Heart left ventricle (tissue), 16 donors: ENCODE measurements at regions not wholly inside any gene's neighbourhood (a gene's known extent, or its start where the extent isn't known, plus 50 kb on each side); places are given as distances from the start of the nearest gene placed in this dataset.

Experiments used
- ATAC-seq, 4 donors: fragments of 200-7000 bp; cut with Tn5 transposase; one replicate each; pipeline ENCODE4 v1.9.1; 2020 to 2022; ENCODE audit warnings: moderate library complexity in 4 of 4, mild to moderate bottlenecking in 3 of 4, moderate number of reproducible peaks in 1 of 4
- DNase-seq, 5 donors: peaks; one replicate each; pipeline ENCODE4 v3.0.0-alpha.2; 2020
- H3K27ac ChIP-seq, 12 donors: fragments of 200-600 bp; sonication (generic) in 4 of 12; one replicate each; pipeline versions ENCODE4 v1.5.0 to v1.8.0; 2016 to 2022; ENCODE audit warnings: mild to moderate bottlenecking in 2 of 12
- H3K27me3 ChIP-seq, 9 donors: fragments of 200-600 bp; sonication (generic) in 2 of 9; one replicate each; pipeline versions ENCODE4 v1.5.1 to v1.8.0; 2016 to 2022; ENCODE audit warnings: mild to moderate bottlenecking in 3 of 9
- H3K36me3 ChIP-seq, 9 donors: fragments of 200-600 bp; sonication (generic) in 2 of 9; one replicate each; pipeline versions ENCODE4 v1.5.0 to v1.8.0; 2018 to 2022; ENCODE audit warnings: mild to moderate bottlenecking in 2 of 9
- H3K4me1 ChIP-seq, 12 donors: fragments of 200-600 bp; sonication (generic) in 4 of 12; one replicate each; pipeline versions ENCODE4 v1.5.0 to v1.8.0; 2016 to 2022; ENCODE audit warnings: mild to moderate bottlenecking in 3 of 12
- H3K4me3 ChIP-seq, 12 donors: fragments of 200-600 bp; sonication (generic) in 4 of 12; one replicate each; pipeline versions ENCODE4 v1.5.0 to v1.8.0; 2017 to 2022; ENCODE audit warnings: mild to moderate bottlenecking in 9 of 12, moderate library complexity in 4 of 12
- H3K9me3 ChIP-seq, 12 donors: fragments of 200-600 bp; sonication (generic) in 4 of 12; one replicate each; pipeline versions ENCODE4 v1.5.0 to v1.8.0; 2016 to 2022; ENCODE audit warnings: mild to moderate bottlenecking in 1 of 12
- CTCF ChIP-seq, 12 donors: fragments of 200-600 bp; sonication (generic) in 4 of 12; IDR thresholded peaks; one replicate each; pipeline versions ENCODE4 v1.5.0 to v1.8.0; 2018 to 2022; ENCODE audit warnings: antibody characterized with exemption in 12 of 12, mild to moderate bottlenecking in 5 of 12
- POLR2A ChIP-seq, 2 donors: fragments of 450-650 bp; IDR thresholded peaks; one replicate each; pipeline ENCODE4 v1.6.1; 2017; ENCODE audit warnings: antibody characterized with exemption in 2 of 2, mild to moderate bottlenecking in 2 of 2, moderate library complexity in 2 of 2
- WGBS, 4 donors: extraction: QIAGEN DNeasy Blood & Tissue Kit in 2 of 4; methylation state at CpG; one replicate each; pipeline versions ENCODE4 v1.1.5 to v1.1.7; 2013 to 2018; 5-methylcytosine and 5-hydroxymethylcytosine counted together
- intact Hi-C, 10 donors: fragments of 100-400 bp; cut with DNase I; formaldehyde crosslinking; loops; one replicate each; pipeline versions ENCODE4 v1.11.1 to v1.14.2; 2022
- donor health status: ischemic (EF 13 %, LVEDD 7.1; RV severe dilation, severe dysfunction).
- donor health status: healthy with polysubstance abuse.
- donor health status: DM: no; HTN: yes; CAD: no.
- donor health status: DM: no; HTN: no; CAD: no.
- donor health status: ischemic (EF 25% LVEDD 6.9; RV normal size, moderate dysfunction).
- donor health status: ischemic (EF 25% LVEDD 5.7; RV mildly dilated, moderate dysfunction).
- donor health status: healthy.
- donor health status: DM: yes; HTN: yes; CAD: no.
- donor health status: ischemic (EF 35%, LVEDD 5.7; RV mildly dilated, moderate dysfunction).
- donor health status: nonischemic (EF 11% LVEDD 7.7; RV severe dilation, severe dysfunction).
- donor health status: DM: yes; HTN: yes; CAD: no.
- donor health status: PGD.
- donor health status: ischemic (EF 29% LVEDD 5.4; RV normal size, mild dysfunction).
- donor health status: nonischemic (EF 23%, LVEDD 6.1; RV moderate dilation, normal function).

- no peak for DNase-seq
- Histone ChIP-seq H3K4me3 (no peak overlapping the region), H3K9me3 (peaks cover 0 to 10% (median 0%) of the 10 kb centered on the region in 12 donors), H3K4me1 (no peaks in the 10 kb centered on the region), H3K27me3 (no peaks in the 10 kb centered on the region), H3K27ac (no peak overlapping the region), H3K36me3 (no peaks in the 10 kb centered on the region)
- TF ChIP-seq CTCF (IDR thresholded peaks at IDR 0.05) (no peak), POLR2A (IDR thresholded peaks at IDR 0.05) (no peak)
- WGBS, 4 donors, result 85 to 93% (median 91%) methylated on average over 6 of the region's 6 CpGs
- ATAC-seq, result no peak
- intact Hi-C loops, result no loop called here
These were observed 111.3 kb downstream of the TSN start for GRCh38 chr2:121866789-121867188.

- Histone ChIP-seq H3K36me3 (no peaks in the 10 kb centered on the region), H3K4me1 (no peaks in the 10 kb centered on the region), H3K27ac (no peak overlapping the region), H3K27me3 (no peaks in the 10 kb centered on the region), H3K9me3 (no peaks in the 10 kb centered on the region), H3K4me3 (no peak overlapping the region)
- no peak for TF ChIP-seq CTCF (IDR thresholded peaks at IDR 0.05)
- no peak for TF ChIP-seq POLR2A (IDR thresholded peaks at IDR 0.05)
- ATAC-seq, result no peak
- intact Hi-C loops, result no loop called here
- DNase-seq, result no peak
- 72 to 78% (median 73%) methylated on average over 1 of the region's 1 CpG for WGBS, 4 donors
These were observed 113.2 kb downstream of the TSN start for GRCh38 chr2:121868652-121869051.

- Histone ChIP-seq H3K27ac (no peak overlapping the region), H3K36me3 (no peaks in the 10 kb centered on the region), H3K4me1 (no peaks in the 10 kb centered on the region), H3K27me3 (no peaks in the 10 kb centered on the region), H3K9me3 (no peaks in the 10 kb centered on the region), H3K4me3 (no peak overlapping the region)
- intact Hi-C loops, result no loop called here
- ATAC-seq (no peak), DNase-seq (no peak)
- WGBS, 4 donors, result 78 to 91% (median 86%) methylated on average over 7 of the region's 7 CpGs
- TF ChIP-seq CTCF (IDR thresholded peaks at IDR 0.05) (no peak), POLR2A (IDR thresholded peaks at IDR 0.05) (no peak)
These were observed 113.9 kb downstream of the TSN start for GRCh38 chr2:121869363-121869762.

GRCh38 chr2:121869873-121870272 is 114.4 kb downstream of the TSN start:
- no peak overlapping the region for H3K4me3 ChIP-seq
- no peaks in the 10 kb centered on the region for H3K36me3 ChIP-seq
- TF ChIP-seq POLR2A (IDR thresholded peaks at IDR 0.05) (no peak), CTCF (IDR thresholded peaks at IDR 0.05) (no peak)
- 85 to 93% (median 90%) methylated on average over 5 of the region's 5 CpGs for WGBS, 4 donors
- no peak overlapping the region for H3K27ac ChIP-seq
- DNase-seq, result no peak
- no peaks in the 10 kb centered on the region for H3K9me3 ChIP-seq
- intact Hi-C loops, result no loop called here
- no peak for ATAC-seq
- no peaks in the 10 kb centered on the region for H3K4me1 ChIP-seq
- no peaks in the 10 kb centered on the region for H3K27me3 ChIP-seq
